SK-N-SH (cell line): ENCODE measurements at regions not wholly inside any gene's neighbourhood (a gene's known extent, or its start where the extent isn't known, plus 50 kb on each side); places are given as distances from the start of the nearest gene placed in this dataset.

Experiments
- TCF12 ChIP-seq: IDR thresholded peaks from 2 replicates; pipeline ENCODE4 v1.4.0; 2012
- TF ChIP-seq, protein P1 (sequence below): fragments of 200-600 bp; sonication (generic); IDR thresholded peaks from 2 replicates; pipeline ENCODE4 v1.6.1; 2017; ENCODE audit warnings: antibody characterized with exemption, mild to moderate bottlenecking, moderate library complexity

- TF ChIP-seq, protein P1, sequence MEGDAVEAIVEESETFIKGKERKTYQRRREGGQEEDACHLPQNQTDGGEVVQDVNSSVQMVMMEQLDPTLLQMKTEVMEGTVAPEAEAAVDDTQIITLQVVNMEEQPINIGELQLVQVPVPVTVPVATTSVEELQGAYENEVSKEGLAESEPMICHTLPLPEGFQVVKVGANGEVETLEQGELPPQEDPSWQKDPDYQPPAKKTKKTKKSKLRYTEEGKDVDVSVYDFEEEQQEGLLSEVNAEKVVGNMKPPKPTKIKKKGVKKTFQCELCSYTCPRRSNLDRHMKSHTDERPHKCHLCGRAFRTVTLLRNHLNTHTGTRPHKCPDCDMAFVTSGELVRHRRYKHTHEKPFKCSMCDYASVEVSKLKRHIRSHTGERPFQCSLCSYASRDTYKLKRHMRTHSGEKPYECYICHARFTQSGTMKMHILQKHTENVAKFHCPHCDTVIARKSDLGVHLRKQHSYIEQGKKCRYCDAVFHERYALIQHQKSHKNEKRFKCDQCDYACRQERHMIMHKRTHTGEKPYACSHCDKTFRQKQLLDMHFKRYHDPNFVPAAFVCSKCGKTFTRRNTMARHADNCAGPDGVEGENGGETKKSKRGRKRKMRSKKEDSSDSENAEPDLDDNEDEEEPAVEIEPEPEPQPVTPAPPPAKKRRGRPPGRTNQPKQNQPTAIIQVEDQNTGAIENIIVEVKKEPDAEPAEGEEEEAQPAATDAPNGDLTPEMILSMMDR: no peak
- TF ChIP-seq TCF12: no peak
Observed at GRCh38 chr16:8158051-8158450, 432.3 kb downstream of the TMEM114 start.
